C4-2B (cell line): ENCODE measurements at regions not wholly inside any gene's neighbourhood (a gene's known extent, or its start where the extent isn't known, plus 50 kb on each side); places are given as distances from the start of the nearest gene placed in this dataset.

Source experiments
- ZFX ChIP-seq: fragments of 450-650 bp; IDR thresholded peaks from 2 replicates; pipeline ENCODE4 v1.6.1; 2017
- TF ChIP-seq, protein P1 (sequence below): fragments of 450-650 bp; conservative IDR thresholded peaks from 2 replicates; pipeline ENCODE4 v1.5.1; 2017; ENCODE audit warnings: mild to moderate bottlenecking

DNA sequence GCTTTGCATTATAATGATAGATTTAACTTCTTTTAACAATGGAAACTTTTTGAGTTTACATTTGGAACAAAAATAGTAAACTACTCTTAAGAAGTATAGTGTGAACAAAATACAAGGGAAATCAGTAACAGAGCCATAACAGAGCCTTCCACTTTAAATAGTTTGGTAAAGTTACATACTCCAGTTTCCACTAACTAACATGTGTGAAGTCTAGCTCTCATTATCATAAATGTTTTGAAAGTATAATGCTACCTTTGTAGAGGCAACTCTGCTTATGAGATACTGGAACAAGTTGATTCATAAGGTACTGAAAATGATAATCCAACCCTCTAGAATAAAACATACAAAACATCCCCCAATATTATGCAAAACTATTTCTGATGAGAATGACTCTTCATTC, 1155.1 kb upstream of the ADGRL2 start:
- TF ChIP-seq, protein P1, sequence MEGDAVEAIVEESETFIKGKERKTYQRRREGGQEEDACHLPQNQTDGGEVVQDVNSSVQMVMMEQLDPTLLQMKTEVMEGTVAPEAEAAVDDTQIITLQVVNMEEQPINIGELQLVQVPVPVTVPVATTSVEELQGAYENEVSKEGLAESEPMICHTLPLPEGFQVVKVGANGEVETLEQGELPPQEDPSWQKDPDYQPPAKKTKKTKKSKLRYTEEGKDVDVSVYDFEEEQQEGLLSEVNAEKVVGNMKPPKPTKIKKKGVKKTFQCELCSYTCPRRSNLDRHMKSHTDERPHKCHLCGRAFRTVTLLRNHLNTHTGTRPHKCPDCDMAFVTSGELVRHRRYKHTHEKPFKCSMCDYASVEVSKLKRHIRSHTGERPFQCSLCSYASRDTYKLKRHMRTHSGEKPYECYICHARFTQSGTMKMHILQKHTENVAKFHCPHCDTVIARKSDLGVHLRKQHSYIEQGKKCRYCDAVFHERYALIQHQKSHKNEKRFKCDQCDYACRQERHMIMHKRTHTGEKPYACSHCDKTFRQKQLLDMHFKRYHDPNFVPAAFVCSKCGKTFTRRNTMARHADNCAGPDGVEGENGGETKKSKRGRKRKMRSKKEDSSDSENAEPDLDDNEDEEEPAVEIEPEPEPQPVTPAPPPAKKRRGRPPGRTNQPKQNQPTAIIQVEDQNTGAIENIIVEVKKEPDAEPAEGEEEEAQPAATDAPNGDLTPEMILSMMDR, result no peak
- no peak for TF ChIP-seq ZFX
